Liver (tissue), 8 donors: ENCODE measurements at regions not wholly inside any gene's neighbourhood (a gene's known extent, or its start where the extent isn't known, plus 50 kb on each side); places are given as distances from the start of the nearest gene placed in this dataset.
A peak's percentile ranks its signal among the peaks of the same experiment; 100 is the strongest.

Experiments used
- DNase-seq: peaks from one replicate; pipeline ENCODE4 v3.0.0-alpha.2; 2017; ENCODE audit warnings: low spot score
- H3K27ac ChIP-seq, 2 donors: one replicate each; pipeline ENCODE4 v1.7.0; 2013; ENCODE audit warnings: inconsistent platforms in 2 of 2, low read length in 2 of 2, control low read depth in 1 of 2, low read depth in 1 of 2, mild to moderate bottlenecking in 1 of 2
- H3K27me3 ChIP-seq, 4 donors: one replicate each; pipeline versions ENCODE4 v1.6.1 to v1.7.0; 2013; ENCODE audit warnings: low read length in 3 of 4, inconsistent platforms in 1 of 4, mild to moderate bottlenecking in 1 of 4, moderate library complexity in 1 of 4; ENCODE audit not compliant: control insufficient read depth in 4 of 4, insufficient read depth in 4 of 4
- H3K36me3 ChIP-seq, 4 donors: one replicate each; pipeline versions ENCODE4 v1.6.1 to v1.7.0; 2013; ENCODE audit warnings: low read length in 3 of 4, mild to moderate bottlenecking in 3 of 4, low read depth in 1 of 4, moderate library complexity in 1 of 4; ENCODE audit not compliant: control insufficient read depth in 4 of 4, insufficient read depth in 3 of 4
- H3K4me1 ChIP-seq, 4 donors: one replicate each; pipeline versions ENCODE4 v1.6.1 to v1.7.0; 2013; ENCODE audit warnings: low read length in 3 of 4, mild to moderate bottlenecking in 3 of 4, moderate library complexity in 1 of 4; ENCODE audit not compliant: control insufficient read depth in 4 of 4, insufficient read depth in 4 of 4
- H3K4me3 ChIP-seq, 3 donors: one replicate each; pipeline versions ENCODE4 v1.6.1 to v1.7.0; 2013; ENCODE audit warnings: low read length in 3 of 3, control low read depth in 1 of 3, low read depth in 1 of 3, mild to moderate bottlenecking in 1 of 3
- H3K9ac ChIP-seq, 2 donors: one replicate each; pipeline ENCODE4 v1.7.0; 2013; ENCODE audit warnings: low read length in 2 of 2, mild to moderate bottlenecking in 2 of 2, moderate library complexity in 2 of 2, control low read depth in 1 of 2, low read depth in 1 of 2
- H3K9me3 ChIP-seq, 4 donors: one replicate each; pipeline versions ENCODE4 v1.6.1 to v1.7.0; 2013; ENCODE audit warnings: low read length in 3 of 4; ENCODE audit not compliant: control insufficient read depth in 4 of 4
- ATF3 ChIP-seq: IDR thresholded peaks from 2 replicates; pipeline ENCODE4 v1.6.1; 2016; ENCODE audit warnings: antibody characterized with exemption
- CTCF ChIP-seq: fragments of 150-350 bp; IDR thresholded peaks from 2 replicates; pipeline ENCODE4 v1.5.1; 2017; ENCODE audit warnings: improper control_type of control experiment, low read depth, low read length; ENCODE audit not compliant: missing input control
- EGR1 ChIP-seq, 2 donors: IDR thresholded peaks; 2 replicates each; pipeline ENCODE4 v1.6.1; 2016 to 2018; ENCODE audit warnings: antibody characterized with exemption in 2 of 2, low read depth in 2 of 2
- GABPA ChIP-seq, 2 donors: IDR thresholded peaks in 1 of 2; conservative IDR thresholded peaks in 1 of 2; 2 replicates each; pipeline ENCODE4 v1.6.1; 2016; ENCODE audit warnings: antibody characterized with exemption in 2 of 2, mild to moderate bottlenecking in 1 of 2, moderate library complexity in 1 of 2
- HNF4A ChIP-seq, 2 donors: conservative IDR thresholded peaks; 2 replicates each; pipeline ENCODE4 v1.6.1; 2016; ENCODE audit warnings: antibody characterized with exemption in 2 of 2, mild to moderate bottlenecking in 2 of 2
- HNF4G ChIP-seq: IDR thresholded peaks from 2 replicates; pipeline ENCODE4 v1.6.1; 2016; ENCODE audit warnings: antibody characterized with exemption
- JUND ChIP-seq, 2 donors: IDR thresholded peaks; 2 replicates each; pipeline ENCODE4 v1.6.1; 2016; ENCODE audit warnings: antibody characterized with exemption in 2 of 2
- NR2F2 ChIP-seq: IDR thresholded peaks from 2 replicates; pipeline ENCODE4 v1.6.1; 2016; ENCODE audit warnings: antibody characterized with exemption
- RAD21 ChIP-seq, 2 donors: IDR thresholded peaks; 2 replicates each; pipeline ENCODE4 v1.6.1; 2016; ENCODE audit warnings: antibody characterized with exemption in 2 of 2, mild to moderate bottlenecking in 2 of 2
- RXRA ChIP-seq, 2 donors: IDR thresholded peaks; 2 replicates each; pipeline ENCODE4 v1.6.1; 2017 to 2018; ENCODE audit warnings: antibody characterized with exemption in 2 of 2, mild to moderate bottlenecking in 1 of 2
- SP1 ChIP-seq: IDR thresholded peaks from 2 replicates; pipeline ENCODE4 v1.6.1; 2018; ENCODE audit warnings: antibody characterized with exemption, mild to moderate bottlenecking
- TAF1 ChIP-seq: conservative IDR thresholded peaks from 2 replicates; pipeline ENCODE4 v1.6.1; 2016; ENCODE audit warnings: antibody characterized with exemption, mild to moderate bottlenecking
- YY1 ChIP-seq: IDR thresholded peaks from 2 replicates; pipeline ENCODE4 v1.6.1; 2016; ENCODE audit warnings: antibody characterized with exemption, mild to moderate bottlenecking
- ZBTB33 ChIP-seq: IDR thresholded peaks from 2 replicates; pipeline ENCODE4 v1.6.1; 2016; ENCODE audit warnings: antibody characterized with exemption
- WGBS: extraction: QIAGEN DNeasy Blood & Tissue Kit; methylation state at CpG from one replicate; pipeline ENCODE4 v1.1.7; 2013; 5-methylcytosine and 5-hydroxymethylcytosine counted together
- donor health status: healthy.
- donor health status: healthy.
- donor health status: healthy.
- donor health status: healthy.
- donor health status: healthy.

- no peaks in the 10 kb centered on the region for H3K36me3 ChIP-seq
- H3K9me3 ChIP-seq = no peaks in the 10 kb centered on the region
- no peak for DNase-seq
- TF ChIP-seq NR2F2 = peak; percentile 48
- no peak for TF ChIP-seq HNF4G
- TF ChIP-seq SP1 = peak; percentile 8
- TF ChIP-seq GABPA (IDR thresholded peaks at IDR 0.05 in 1 of 2, conservative IDR thresholded peaks at IDR 0.05 in 1 of 2) = no peak
- no peaks in the 10 kb centered on the region for H3K4me1 ChIP-seq
- H3K27me3 ChIP-seq = no peaks in the 10 kb centered on the region
- no peak overlapping the region for H3K9ac ChIP-seq
- 75% methylated on average over 10 of the region's 10 CpGs for WGBS
- H3K27ac ChIP-seq = peak overlapping the region in 1 of 2 donors; percentile 44
- H3K4me3 ChIP-seq = no peak overlapping the region
These were observed 179.6 kb upstream of the CCN2 start for GRCh38 chr6:132130626-132131298.

GRCh38 chr6:132128424-132128823 lies 177.3 kb upstream of the CCN2 start:
- H3K4me3 ChIP-seq = no peak overlapping the region
- H3K36me3 ChIP-seq = no peaks in the 10 kb centered on the region
- H3K9me3 ChIP-seq = no peaks in the 10 kb centered on the region
- no peaks in the 10 kb centered on the region for H3K27me3 ChIP-seq
- H3K9ac ChIP-seq = no peak overlapping the region
- no peak for TF ChIP-seq EGR1 (IDR thresholded peaks at IDR 0.05; ENCODE audit: low read depth in 2 of 2)
- no peak for TF ChIP-seq CTCF
- TF ChIP-seq ZBTB33 = no peak
- TF ChIP-seq HNF4A (conservative IDR thresholded peaks at IDR 0.05) = no peak
- TF ChIP-seq RXRA (IDR thresholded peaks at IDR 0.05) = no peak
- no peak for TF ChIP-seq YY1
- no peak for TF ChIP-seq TAF1
- no peak for TF ChIP-seq GABPA (IDR thresholded peaks at IDR 0.05 in 1 of 2, conservative IDR thresholded peaks at IDR 0.05 in 1 of 2)
- no peak for TF ChIP-seq HNF4G
- TF ChIP-seq RAD21 (IDR thresholded peaks at IDR 0.05) = no peak
- no peak for DNase-seq
- H3K27ac ChIP-seq = no peak overlapping the region
- no peaks in the 10 kb centered on the region for H3K4me1 ChIP-seq
- WGBS = 97% methylated on average over 1 of the region's 1 CpG

GRCh38 chr6:132126150-132126549 lies 175.0 kb upstream of the CCN2 start:
- Histone ChIP-seq H3K27me3 (no peaks in the 10 kb centered on the region), H3K27ac (no peak overlapping the region), H3K9me3 (no peaks in the 10 kb centered on the region), H3K4me1 (no peaks in the 10 kb centered on the region), H3K9ac (no peak overlapping the region), H3K36me3 (no peaks in the 10 kb centered on the region), H3K4me3 (no peak overlapping the region)
- WGBS = 68% methylated on average over 2 of the region's 2 CpGs
- TF ChIP-seq EGR1 (IDR thresholded peaks at IDR 0.05; ENCODE audit: low read depth in 2 of 2) (no peak), ATF3 (no peak), SP1 (no peak), JUND (IDR thresholded peaks at IDR 0.05) (no peak), ZBTB33 (no peak), GABPA (IDR thresholded peaks at IDR 0.05 in 1 of 2, conservative IDR thresholded peaks at IDR 0.05 in 1 of 2) (no peak), NR2F2 (no peak), HNF4G (no peak), RAD21 (IDR thresholded peaks at IDR 0.05) (no peak), YY1 (no peak), CTCF (no peak)
- DNase-seq = no peak
